ENCODE measurements at regions not wholly inside any gene's neighbourhood (a gene's known extent, or its start where the extent isn't known, plus 50 kb on each side); places are given as distances from the start of the nearest gene placed in this dataset.

GRCh38 chr5:10921160-10921559, 160.1 kb upstream of the DAP start:
- H3K27me3 ChIP-seq (ENCODE audit: control insufficient read depth, insufficient read depth, low read length): no peaks in the 10 kb centered on the region
- H3K27ac ChIP-seq (ENCODE audit: low read depth, low read length): no peak overlapping the region
- no peaks in the 10 kb centered on the region for H3K36me3 ChIP-seq (ENCODE audit: control insufficient read depth, insufficient read depth, low read length)
- H3K4me1 ChIP-seq (ENCODE audit: control insufficient read depth, insufficient read depth, low read length): no peaks in the 10 kb centered on the region
- no peaks in the 10 kb centered on the region for H3K9me3 ChIP-seq (ENCODE audit: control insufficient read depth, insufficient read depth, low read depth, low read length)
- H3K4me3 ChIP-seq (ENCODE audit: low read depth, low read length): no peak overlapping the region
- no peak overlapping the region for H3K9ac ChIP-seq (ENCODE audit: low read length)

DNA sequence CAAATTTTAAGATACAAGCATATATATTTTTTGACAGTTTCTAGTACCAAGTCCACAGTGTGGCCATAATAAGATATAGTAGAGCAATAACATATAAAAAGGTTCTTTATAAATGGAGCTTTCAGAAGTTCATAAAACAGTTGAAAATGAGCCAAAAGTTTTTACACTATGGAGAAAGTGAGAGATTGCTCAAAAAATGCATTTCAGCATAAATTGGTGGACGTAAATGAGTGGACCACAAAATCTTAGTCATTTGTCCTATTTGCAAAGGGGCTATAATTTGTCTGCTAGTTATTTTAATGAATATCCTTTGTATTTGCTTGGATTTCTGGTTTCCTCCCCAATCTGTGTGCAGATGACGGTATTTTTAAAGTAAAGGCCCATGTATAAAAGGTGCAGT, 159.4 kb upstream of the DAP start:
- H3K27me3 ChIP-seq (ENCODE audit: control insufficient read depth, insufficient read depth, low read length): no peaks in the 10 kb centered on the region
- H3K9ac ChIP-seq (ENCODE audit: low read length): no peak overlapping the region
- H3K4me3 ChIP-seq (ENCODE audit: low read depth, low read length): no peak overlapping the region
- no peaks in the 10 kb centered on the region for H3K9me3 ChIP-seq (ENCODE audit: control insufficient read depth, insufficient read depth, low read depth, low read length)
- H3K27ac ChIP-seq (ENCODE audit: low read depth, low read length): no peak overlapping the region
- no peaks in the 10 kb centered on the region for H3K36me3 ChIP-seq (ENCODE audit: control insufficient read depth, insufficient read depth, low read length)
- no peaks in the 10 kb centered on the region for H3K4me1 ChIP-seq (ENCODE audit: control insufficient read depth, insufficient read depth, low read length)

DNA sequence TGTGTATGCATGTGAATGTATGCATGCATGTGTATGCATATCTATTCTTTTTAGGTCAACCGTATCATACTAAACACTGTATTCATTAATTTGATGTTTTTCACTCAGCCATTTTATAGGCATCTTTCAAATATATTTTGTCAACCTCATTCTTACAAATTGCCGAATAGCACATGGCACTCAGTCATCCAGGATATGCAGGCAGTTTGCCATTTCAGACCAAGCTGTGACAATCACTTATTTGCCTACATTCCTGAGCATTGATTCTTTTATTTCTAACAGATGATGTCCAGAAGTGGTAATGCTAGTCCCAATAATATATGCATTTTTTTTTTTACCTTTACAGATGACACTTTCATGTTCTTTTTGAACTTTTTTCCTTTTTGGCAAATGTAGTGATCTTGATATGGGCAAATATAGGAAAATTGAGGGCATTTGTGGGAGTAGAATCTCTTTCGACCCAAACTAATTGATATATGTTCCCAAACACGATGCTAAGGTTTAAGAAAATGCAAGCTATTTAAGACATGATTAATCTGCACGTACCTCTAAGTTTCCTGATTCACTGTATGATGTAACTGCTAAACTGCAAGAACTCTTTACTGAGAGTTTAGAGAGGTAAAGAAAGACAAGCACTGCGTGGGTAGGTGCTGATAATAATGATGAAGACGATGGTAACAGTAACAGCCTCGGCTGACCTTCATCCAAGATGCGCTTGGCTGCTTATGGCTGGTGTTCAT, 153.9 kb upstream of the DAP start:
- H3K36me3 ChIP-seq (ENCODE audit: control insufficient read depth, insufficient read depth, low read length): no peaks in the 10 kb centered on the region
- no peaks in the 10 kb centered on the region for H3K4me1 ChIP-seq (ENCODE audit: control insufficient read depth, insufficient read depth, low read length)
- H3K27ac ChIP-seq (ENCODE audit: low read depth, low read length): no peak overlapping the region
- no peaks in the 10 kb centered on the region for H3K27me3 ChIP-seq (ENCODE audit: control insufficient read depth, insufficient read depth, low read length)
- no peaks in the 10 kb centered on the region for H3K9me3 ChIP-seq (ENCODE audit: control insufficient read depth, insufficient read depth, low read depth, low read length)
- H3K4me3 ChIP-seq (ENCODE audit: low read depth, low read length): no peak overlapping the region
- no peak overlapping the region for H3K9ac ChIP-seq (ENCODE audit: low read length)

DNA sequence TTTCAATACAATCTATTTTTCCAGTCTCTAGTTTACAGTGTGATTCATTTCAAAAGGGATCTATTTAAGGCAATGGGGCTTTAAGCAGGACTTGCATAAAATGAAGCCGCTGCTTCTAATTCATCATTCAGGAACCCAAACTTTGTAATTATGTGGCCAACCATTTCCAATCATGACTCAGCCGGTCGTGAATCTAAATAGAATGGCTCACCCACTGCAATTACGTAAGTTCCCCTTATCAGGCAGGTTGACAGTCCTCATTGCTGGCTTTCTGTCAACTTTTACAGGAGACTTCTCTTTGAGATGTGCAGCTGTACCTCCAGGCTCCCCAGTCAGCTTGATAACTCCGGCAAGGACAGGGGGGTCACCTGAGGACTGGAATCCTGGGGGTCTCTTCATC, 152.8 kb upstream of the DAP start:
- Histone ChIP-seq H3K36me3 (ENCODE audit: control insufficient read depth, insufficient read depth, low read length) (no peaks in the 10 kb centered on the region), H3K9ac (ENCODE audit: low read length) (no peak overlapping the region), H3K27ac (ENCODE audit: low read depth, low read length) (no peak overlapping the region), H3K9me3 (ENCODE audit: control insufficient read depth, insufficient read depth, low read depth, low read length) (no peaks in the 10 kb centered on the region), H3K4me1 (ENCODE audit: control insufficient read depth, insufficient read depth, low read length) (no peaks in the 10 kb centered on the region), H3K4me3 (ENCODE audit: low read depth, low read length) (no peak overlapping the region), H3K27me3 (ENCODE audit: control insufficient read depth, insufficient read depth, low read length) (no peaks in the 10 kb centered on the region)

GRCh38 chr5:10913181-10913810, 152.3 kb upstream of the DAP start:
- no peaks in the 10 kb centered on the region for H3K4me1 ChIP-seq (ENCODE audit: control insufficient read depth, insufficient read depth, low read length)
- no peak overlapping the region for H3K9ac ChIP-seq (ENCODE audit: low read length)
- no peak overlapping the region for H3K27ac ChIP-seq (ENCODE audit: low read depth, low read length)
- H3K4me3 ChIP-seq (ENCODE audit: low read depth, low read length): no peak overlapping the region
- no peaks in the 10 kb centered on the region for H3K9me3 ChIP-seq (ENCODE audit: control insufficient read depth, insufficient read depth, low read depth, low read length)
- H3K36me3 ChIP-seq (ENCODE audit: control insufficient read depth, insufficient read depth, low read length): no peaks in the 10 kb centered on the region
- H3K27me3 ChIP-seq (ENCODE audit: control insufficient read depth, insufficient read depth, low read length): no peaks in the 10 kb centered on the region

DNA sequence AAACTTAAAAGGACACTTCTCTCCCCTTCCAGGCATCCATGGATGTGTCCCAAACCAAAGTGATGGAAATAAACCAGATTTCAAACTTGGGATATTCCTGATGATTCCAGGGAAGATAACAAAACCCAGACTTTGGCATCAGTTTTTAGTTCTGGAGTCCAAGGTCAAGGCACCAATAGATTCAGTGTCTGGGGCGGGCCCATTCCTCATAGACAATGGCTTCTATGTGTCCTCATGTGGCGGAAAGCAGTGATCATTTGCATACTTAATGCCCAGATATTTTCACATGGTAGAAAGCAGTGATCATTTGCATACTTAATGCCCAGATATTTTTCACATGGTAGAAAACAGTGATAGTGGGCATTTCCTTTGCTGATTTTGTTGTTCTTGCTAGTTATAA, 151.4 kb upstream of the DAP start:
- Histone ChIP-seq H3K9ac (ENCODE audit: low read length) (no peak overlapping the region), H3K36me3 (ENCODE audit: control insufficient read depth, insufficient read depth, low read length) (no peaks in the 10 kb centered on the region), H3K27me3 (ENCODE audit: control insufficient read depth, insufficient read depth, low read length) (no peaks in the 10 kb centered on the region), H3K9me3 (ENCODE audit: control insufficient read depth, insufficient read depth, low read depth, low read length) (no peaks in the 10 kb centered on the region), H3K4me1 (ENCODE audit: control insufficient read depth, insufficient read depth, low read length) (no peaks in the 10 kb centered on the region), H3K4me3 (ENCODE audit: low read depth, low read length) (no peak overlapping the region), H3K27ac (ENCODE audit: low read depth, low read length) (no peak overlapping the region)

DNA sequence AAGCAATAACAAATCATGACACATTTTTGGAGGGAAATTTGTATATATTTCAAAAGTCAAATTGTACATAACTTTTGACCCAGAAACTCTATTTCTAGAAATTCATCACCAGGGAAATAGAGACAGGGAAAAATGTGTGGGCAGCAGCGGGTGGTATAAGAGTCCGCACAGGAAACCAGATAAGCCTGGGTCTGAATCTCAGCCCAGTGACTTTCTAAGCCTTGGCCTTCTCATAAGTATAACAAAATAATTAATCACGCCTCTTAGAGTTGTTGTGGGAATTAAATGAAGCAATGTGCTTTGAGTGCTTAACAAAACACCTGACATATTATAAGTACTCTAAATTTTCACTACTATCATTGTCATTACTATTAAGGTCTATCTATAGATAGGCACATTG, 149.2 kb upstream of the DAP start:
- no peaks in the 10 kb centered on the region for H3K9me3 ChIP-seq (ENCODE audit: control insufficient read depth, insufficient read depth, low read depth, low read length)

DNA sequence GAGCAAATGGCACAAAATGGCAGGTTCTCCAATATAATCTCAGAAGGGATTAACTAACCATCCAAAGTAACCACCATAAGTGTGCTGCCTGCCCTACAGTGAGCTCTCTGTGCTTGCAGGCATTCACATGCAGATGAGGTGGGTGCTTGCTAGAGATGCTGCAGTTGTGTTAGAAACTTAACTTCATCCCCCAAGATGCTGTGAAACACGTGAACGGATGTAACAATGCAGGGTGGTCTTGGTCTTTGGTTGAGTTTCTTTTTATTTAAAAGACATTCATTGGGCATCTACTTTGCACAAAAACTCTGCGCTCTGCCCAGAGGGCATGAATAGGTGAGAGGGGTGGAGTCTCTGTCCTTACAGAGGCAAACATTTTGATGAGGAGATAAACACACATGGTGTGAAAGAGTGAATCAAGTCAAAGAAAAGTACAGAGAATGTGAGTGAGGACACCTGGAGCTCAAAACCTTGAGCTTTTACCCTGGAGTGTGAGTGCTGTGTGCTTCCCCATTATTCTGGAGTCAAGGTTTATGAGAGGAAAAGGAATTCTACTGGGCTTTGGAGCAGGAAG, 143.9 kb upstream of the DAP start:
- no peak overlapping the region for H3K4me3 ChIP-seq (ENCODE audit: low read depth, low read length)
- no peak overlapping the region for H3K9ac ChIP-seq (ENCODE audit: low read length)
- no peak overlapping the region for H3K27ac ChIP-seq (ENCODE audit: low read depth, low read length)
- no peaks in the 10 kb centered on the region for H3K36me3 ChIP-seq (ENCODE audit: control insufficient read depth, insufficient read depth, low read length)
- no peaks in the 10 kb centered on the region for H3K27me3 ChIP-seq (ENCODE audit: control insufficient read depth, insufficient read depth, low read length)
- H3K9me3 ChIP-seq (ENCODE audit: control insufficient read depth, insufficient read depth, low read depth, low read length): no peaks in the 10 kb centered on the region
- H3K4me1 ChIP-seq (ENCODE audit: control insufficient read depth, insufficient read depth, low read length): peaks cover 25% of the 10 kb centered on the region

More for the DNA sequence above, 149.2 kb upstream of the DAP start:
- Histone ChIP-seq H3K4me3 (ENCODE audit: low read depth, low read length) (no peak overlapping the region), H3K27ac (ENCODE audit: low read depth, low read length) (no peak overlapping the region), H3K4me1 (ENCODE audit: control insufficient read depth, insufficient read depth, low read length) (peaks cover 4% of the 10 kb centered on the region), H3K36me3 (ENCODE audit: control insufficient read depth, insufficient read depth, low read length) (no peaks in the 10 kb centered on the region), H3K9ac (ENCODE audit: low read length) (no peak overlapping the region), H3K27me3 (ENCODE audit: control insufficient read depth, insufficient read depth, low read length) (no peaks in the 10 kb centered on the region)

GRCh38 chr5:10903786-10904560, 142.9 kb upstream of the DAP start:
- no peaks in the 10 kb centered on the region for H3K9me3 ChIP-seq (ENCODE audit: control insufficient read depth, insufficient read depth, low read depth, low read length)
- H3K4me3 ChIP-seq (ENCODE audit: low read depth, low read length): no peak overlapping the region
- peaks cover 29% of the 10 kb centered on the region for H3K4me1 ChIP-seq (ENCODE audit: control insufficient read depth, insufficient read depth, low read length)
- H3K27ac ChIP-seq (ENCODE audit: low read depth, low read length): no peak overlapping the region
- no peak overlapping the region for H3K9ac ChIP-seq (ENCODE audit: low read length)
- H3K27me3 ChIP-seq (ENCODE audit: control insufficient read depth, insufficient read depth, low read length): no peaks in the 10 kb centered on the region
- H3K36me3 ChIP-seq (ENCODE audit: control insufficient read depth, insufficient read depth, low read length): no peaks in the 10 kb centered on the region

DNA sequence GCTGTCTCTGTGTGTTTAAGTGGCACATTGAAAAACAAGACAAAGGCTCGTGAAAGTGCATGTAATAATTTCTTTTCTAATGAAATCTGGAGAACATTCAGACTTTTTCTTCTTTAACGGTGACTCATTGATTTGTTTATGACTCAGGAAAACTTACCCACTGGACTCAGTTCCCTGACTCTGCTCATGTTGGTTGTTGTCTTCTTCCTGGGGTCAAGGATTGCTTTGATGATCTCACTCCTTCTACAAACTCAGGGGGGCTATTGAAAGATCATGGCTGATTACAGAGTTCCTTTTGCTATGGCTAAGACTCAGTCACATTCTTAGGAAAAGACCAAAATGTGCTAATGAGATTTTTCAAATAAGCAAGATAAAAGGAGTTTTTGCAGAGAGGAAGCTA, 141.1 kb upstream of the DAP start:
- Histone ChIP-seq H3K27ac (ENCODE audit: low read depth, low read length) (no peak overlapping the region), H3K4me1 (ENCODE audit: control insufficient read depth, insufficient read depth, low read length) (peaks cover 33% of the 10 kb centered on the region), H3K4me3 (ENCODE audit: low read depth, low read length) (no peak overlapping the region), H3K36me3 (ENCODE audit: control insufficient read depth, insufficient read depth, low read length) (no peaks in the 10 kb centered on the region), H3K27me3 (ENCODE audit: control insufficient read depth, insufficient read depth, low read length) (no peaks in the 10 kb centered on the region), H3K9ac (ENCODE audit: low read length) (no peak overlapping the region), H3K9me3 (ENCODE audit: control insufficient read depth, insufficient read depth, low read depth, low read length) (no peaks in the 10 kb centered on the region)

DNA sequence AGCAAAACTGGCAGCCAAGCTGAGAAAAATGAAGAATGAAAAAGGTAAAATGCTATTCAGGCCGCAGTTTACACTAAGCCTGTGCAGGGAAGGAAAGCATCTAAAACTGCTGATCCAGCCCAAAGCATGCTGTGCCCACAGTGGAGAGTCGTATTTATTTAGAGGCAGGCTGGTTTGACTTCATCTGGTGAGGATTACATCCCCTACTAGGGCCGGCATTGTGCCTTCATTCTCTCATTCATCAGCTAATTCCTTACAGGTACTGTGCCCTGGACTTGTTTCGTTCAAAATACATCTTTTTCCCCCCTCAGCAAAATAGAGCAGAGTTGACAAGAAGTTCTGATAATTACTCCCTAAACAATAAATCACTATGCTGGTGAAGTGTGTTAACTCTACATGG, 137.5 kb upstream of the DAP start:
- Histone ChIP-seq H3K27ac (ENCODE audit: low read depth, low read length) (no peak overlapping the region), H3K4me3 (ENCODE audit: low read depth, low read length) (no peak overlapping the region), H3K9me3 (ENCODE audit: control insufficient read depth, insufficient read depth, low read depth, low read length) (no peaks in the 10 kb centered on the region), H3K9ac (ENCODE audit: low read length) (no peak overlapping the region), H3K36me3 (ENCODE audit: control insufficient read depth, insufficient read depth, low read length) (no peaks in the 10 kb centered on the region), H3K4me1 (ENCODE audit: control insufficient read depth, insufficient read depth, low read length) (peaks cover 19% of the 10 kb centered on the region), H3K27me3 (ENCODE audit: control insufficient read depth, insufficient read depth, low read length) (no peaks in the 10 kb centered on the region)
